Activated CD4-positive, alpha-beta T cell treated with anti-CD3 and anti-CD28 coated beads, Interleukin-2, amount 10 ng/mL, durations not matched to agents 7 days and 5 days (primary cell): ENCODE measurements at regions not wholly inside any gene's neighbourhood (a gene's known extent, or its start where the extent isn't known, plus 50 kb on each side); places are given as distances from the start of the nearest gene placed in this dataset.

Experiments used
- CTCF ChIA-PET: fragments of 350-600 bp; sonication (Branson Sonifier 250); formaldehyde crosslinking; loops from one replicate; lab custom pipeline; 2021; ENCODE audit warnings: antibody characterized with exemption; lab: Charles Lee
- POLR2A ChIA-PET: fragments of 350-600 bp; sonication (Branson Sonifier 250); formaldehyde crosslinking; loops from one replicate; lab custom pipeline; 2021; ENCODE audit warnings: antibody characterized with exemption; lab: Charles Lee
- DNase-seq: peaks from one replicate; pipeline ENCODE4 v3.0.0-alpha.2; 2020
- H3K27ac Mint-ChIP-seq: one replicate; pipeline ENCODE4 v1.8.0; 2021; ENCODE audit warnings: mild to moderate bottlenecking, moderate library complexity, mixed read lengths
- H3K27me3 Mint-ChIP-seq: one replicate; pipeline ENCODE4 v1.8.0; 2021; ENCODE audit warnings: mixed read lengths
- H3K36me3 Mint-ChIP-seq: one replicate; pipeline ENCODE4 v1.8.0; 2021; ENCODE audit warnings: low read depth, mixed read lengths
- H3K4me1 Mint-ChIP-seq: one replicate; pipeline ENCODE4 v1.8.0; 2021; ENCODE audit warnings: mixed read lengths
- H3K4me3 Mint-ChIP-seq: one replicate; pipeline ENCODE4 v1.8.0; 2021; ENCODE audit warnings: mild to moderate bottlenecking, moderate library complexity, mixed read lengths
- H3K9me3 Mint-ChIP-seq: one replicate; pipeline ENCODE4 v1.8.0; 2021; ENCODE audit warnings: mixed read lengths

DNA sequence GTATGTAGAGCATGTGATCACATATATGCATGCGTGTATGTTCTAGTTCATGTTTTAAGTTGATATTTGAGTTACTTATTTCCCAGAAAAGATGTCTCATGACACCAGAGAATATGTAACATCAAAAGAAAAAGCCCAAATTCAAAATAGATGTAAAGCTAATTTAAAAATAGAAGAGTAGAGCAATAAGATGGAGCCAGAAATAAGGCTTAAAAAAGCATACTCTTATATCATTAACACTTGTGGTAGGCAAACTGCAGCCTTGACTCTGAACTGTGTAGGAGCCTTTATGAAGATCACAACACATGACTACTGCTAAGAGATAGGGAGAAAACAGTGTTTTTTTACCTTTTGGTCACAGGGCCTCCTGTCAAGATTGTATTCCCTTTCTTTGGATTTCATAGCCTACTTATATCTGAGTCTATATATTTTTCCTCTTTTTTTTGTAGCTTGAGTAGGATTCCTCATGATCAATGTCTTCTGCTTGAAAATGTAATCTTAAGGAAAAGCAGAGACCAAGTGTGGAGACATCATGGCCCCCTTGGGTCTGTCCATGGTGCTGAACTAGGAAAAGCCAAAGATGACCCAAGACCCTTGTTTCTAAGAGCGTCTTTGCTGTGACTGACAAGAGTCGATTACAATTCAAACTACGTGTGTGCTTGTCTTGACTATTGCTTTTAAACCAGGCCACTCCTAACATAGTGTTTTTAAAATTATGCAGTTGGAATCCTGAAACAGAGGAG is 390.4 kb downstream of the SHISA9 start:
- Mint-ChIP-seq H3K27me3 (no peaks in the 10 kb centered on the region), H3K27ac (no peak overlapping the region), H3K36me3 (no peaks in the 10 kb centered on the region), H3K4me1 (no peaks in the 10 kb centered on the region), H3K4me3 (no peak overlapping the region), H3K9me3 (no peaks in the 10 kb centered on the region)
- POLR2A ChIA-PET, result no interaction called here
- CTCF ChIA-PET, result no interaction called here
- no peak for DNase-seq

DNA sequence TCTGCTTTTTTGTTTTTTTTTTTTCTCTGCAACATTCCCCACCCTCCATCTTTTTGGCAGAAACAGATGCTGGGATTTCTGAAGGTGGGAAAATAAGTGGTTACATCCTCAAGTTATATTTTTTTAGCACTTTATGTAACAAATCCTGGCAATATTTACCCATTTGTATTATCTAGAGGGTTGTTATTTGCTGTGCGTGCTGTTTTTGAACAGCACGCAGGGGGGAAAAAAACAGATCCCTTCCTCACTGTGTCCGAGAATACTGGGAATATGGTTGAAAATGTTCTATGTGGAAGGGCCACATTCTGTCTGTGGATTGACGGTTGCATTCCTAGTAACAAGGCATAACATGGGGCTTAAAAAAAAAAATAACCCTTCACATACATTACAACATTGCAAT is 394.8 kb downstream of the SHISA9 start:
- Mint-ChIP-seq H3K27ac (no peak overlapping the region), H3K36me3 (no peaks in the 10 kb centered on the region), H3K27me3 (no peaks in the 10 kb centered on the region), H3K9me3 (no peaks in the 10 kb centered on the region), H3K4me1 (no peaks in the 10 kb centered on the region), H3K4me3 (no peak overlapping the region)
- ChIA-PET POLR2A (interaction anchor here (0.7 kb wide), 1 partner anchor 522 kb away, joined by 12 read pairs; no protein-coding TSS in a partner anchor), CTCF (no interaction called here)
- no peak for DNase-seq

DNA sequence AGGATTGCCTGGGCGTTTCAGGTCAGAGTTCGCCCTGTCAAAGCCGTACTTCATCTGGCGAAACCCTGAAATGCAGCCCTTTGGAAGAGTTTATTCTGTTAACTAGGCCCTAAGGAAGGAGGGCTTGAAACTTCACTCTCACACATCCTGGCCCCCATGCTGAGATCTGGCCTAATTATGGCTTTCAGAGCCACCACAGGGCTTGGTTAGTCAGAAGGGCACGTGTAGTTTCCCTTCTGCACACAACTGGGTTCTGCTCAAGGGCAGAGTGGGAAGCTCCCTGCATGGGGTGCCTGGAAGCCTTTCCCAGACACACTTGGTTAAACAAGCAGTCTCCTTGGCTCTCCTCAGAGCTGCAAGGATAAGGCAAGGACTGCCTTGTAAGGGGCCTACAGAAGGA is 397.3 kb downstream of the SHISA9 start:
- H3K36me3 Mint-ChIP-seq, result no peaks in the 10 kb centered on the region
- ChIA-PET CTCF (interaction anchor here (0.9 kb wide), 1 partner anchor 18 kb away, joined by 3 read pairs; no protein-coding TSS in a partner anchor), POLR2A (no interaction called here)
- H3K4me1 Mint-ChIP-seq, result no peaks in the 10 kb centered on the region
- no peak for DNase-seq
- H3K9me3 Mint-ChIP-seq, result no peaks in the 10 kb centered on the region
- no peak overlapping the region for H3K4me3 Mint-ChIP-seq
- no peaks in the 10 kb centered on the region for H3K27me3 Mint-ChIP-seq
- no peak overlapping the region for H3K27ac Mint-ChIP-seq

DNA sequence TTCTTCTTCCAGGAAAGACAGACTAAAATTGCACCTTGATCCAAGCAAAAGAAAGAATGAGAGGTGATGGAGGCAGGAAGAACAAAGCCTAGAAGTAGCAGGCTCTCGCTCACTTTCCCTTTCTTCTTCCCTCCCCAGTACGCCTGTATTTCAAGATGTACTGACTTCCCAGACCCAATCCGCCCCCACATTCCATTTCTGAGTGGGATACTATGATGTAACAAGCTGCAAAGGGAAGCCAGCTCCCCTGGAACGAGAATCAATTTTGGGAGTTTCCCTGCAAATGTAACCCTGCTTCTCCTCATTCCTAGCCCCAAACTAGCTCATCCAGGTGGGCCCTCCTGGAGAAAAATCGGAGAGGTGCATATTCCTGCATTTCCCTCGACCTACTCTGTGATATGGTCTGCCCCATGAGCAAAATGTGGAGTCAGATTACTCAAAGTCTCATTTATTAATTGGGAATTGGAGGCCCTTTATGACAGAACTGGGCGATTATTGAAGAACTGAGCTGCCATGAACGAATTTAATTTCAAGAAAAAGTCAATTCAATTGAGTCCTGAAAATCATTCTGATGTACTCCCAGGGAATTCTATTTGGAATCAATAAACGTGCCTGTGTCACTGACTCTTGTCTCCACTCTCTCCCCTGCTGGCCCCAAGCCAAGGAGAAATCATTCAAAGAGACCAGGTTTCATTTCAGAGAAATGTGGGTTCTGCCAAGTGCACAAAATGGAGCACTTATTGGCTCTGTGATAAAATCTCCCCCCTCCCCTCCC is 398.9 kb downstream of the SHISA9 start:
- H3K4me1 Mint-ChIP-seq, result no peaks in the 10 kb centered on the region
- no peak for DNase-seq
- no peaks in the 10 kb centered on the region for H3K9me3 Mint-ChIP-seq
- H3K36me3 Mint-ChIP-seq, result no peaks in the 10 kb centered on the region
- ChIA-PET POLR2A (no interaction called here), CTCF (no interaction called here)
- no peak overlapping the region for H3K27ac Mint-ChIP-seq
- no peaks in the 10 kb centered on the region for H3K27me3 Mint-ChIP-seq
- no peak overlapping the region for H3K4me3 Mint-ChIP-seq

DNA sequence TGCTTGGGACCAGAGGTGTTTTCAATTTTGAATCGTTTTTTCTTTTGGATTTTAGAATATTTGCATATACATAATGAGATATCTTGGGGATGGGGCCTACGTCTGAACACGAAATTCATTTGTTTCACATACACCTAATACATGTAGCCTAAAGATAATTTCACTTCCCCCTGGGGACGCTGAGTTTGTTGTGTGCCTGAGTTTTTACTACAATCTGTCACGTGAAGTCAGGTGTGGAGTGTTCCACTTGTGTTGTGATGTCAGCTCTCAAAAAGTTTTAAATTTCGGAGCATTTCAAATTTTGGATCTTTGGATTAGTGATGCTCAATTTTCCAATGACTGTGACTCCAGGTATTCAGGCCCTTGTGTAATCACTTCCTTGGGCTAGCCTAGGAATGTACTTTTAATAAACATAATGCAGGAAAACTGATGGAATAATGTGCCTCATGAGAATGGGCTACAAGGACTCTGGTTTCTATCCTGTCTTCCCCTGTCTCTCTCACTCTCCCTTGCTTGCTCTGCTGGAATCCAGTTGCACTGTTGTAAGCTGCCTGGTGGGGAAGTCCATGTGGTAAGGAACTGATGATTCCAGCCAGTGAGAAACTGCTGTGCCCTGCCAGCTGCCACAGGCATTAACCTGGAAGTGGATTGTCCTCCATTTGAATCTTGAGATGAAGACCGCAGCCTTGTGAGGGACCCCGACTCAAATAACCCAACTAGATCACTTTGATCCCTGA is 403.8 kb downstream of the SHISA9 start:
- no peaks in the 10 kb centered on the region for H3K9me3 Mint-ChIP-seq
- H3K27me3 Mint-ChIP-seq, result no peaks in the 10 kb centered on the region
- H3K36me3 Mint-ChIP-seq, result no peaks in the 10 kb centered on the region
- H3K27ac Mint-ChIP-seq, result no peak overlapping the region
- CTCF ChIA-PET, result no interaction called here
- POLR2A ChIA-PET, result no interaction called here
- H3K4me3 Mint-ChIP-seq, result no peak overlapping the region
- no peaks in the 10 kb centered on the region for H3K4me1 Mint-ChIP-seq
- no peak for DNase-seq

DNA sequence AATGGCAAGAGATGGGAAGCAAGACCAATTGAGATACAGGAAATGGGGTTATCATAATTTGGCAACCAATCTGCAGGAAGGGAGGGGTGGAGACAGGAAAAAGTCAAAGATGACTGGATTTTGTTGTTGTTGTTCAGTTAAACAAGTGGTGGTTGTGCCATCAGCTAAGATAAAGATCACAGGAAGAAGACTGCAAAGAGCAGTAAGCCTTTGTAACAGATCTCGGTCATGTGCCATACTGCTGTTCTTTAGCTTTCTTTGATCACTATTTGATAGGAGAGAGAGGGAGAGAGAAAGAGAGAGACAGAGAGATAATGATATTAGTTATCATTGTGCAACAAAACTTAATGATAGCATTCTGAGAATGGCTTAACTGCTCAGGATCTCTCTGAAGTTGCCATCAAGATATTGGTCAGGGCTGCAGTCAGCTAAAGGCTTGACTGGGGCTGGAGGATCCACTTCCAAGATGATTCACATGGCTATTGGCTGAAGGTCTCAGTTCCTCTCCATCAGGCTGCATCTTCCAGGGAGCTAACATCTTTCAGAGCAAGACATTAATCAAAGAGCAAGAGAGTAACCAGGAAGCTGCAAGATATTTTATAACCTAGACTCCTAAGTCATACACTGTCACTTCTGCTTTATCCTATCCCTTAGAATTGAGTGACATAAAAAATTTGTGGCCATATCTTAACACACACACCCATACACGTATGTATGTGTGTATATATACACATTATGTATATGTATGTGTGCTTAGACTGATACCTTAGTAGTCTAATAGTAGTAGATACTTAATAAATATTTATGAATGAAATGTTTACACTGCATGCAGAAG is 405.0 kb downstream of the SHISA9 start:
- no peaks in the 10 kb centered on the region for H3K9me3 Mint-ChIP-seq
- no peak overlapping the region for H3K4me3 Mint-ChIP-seq
- no peak overlapping the region for H3K27ac Mint-ChIP-seq
- ChIA-PET POLR2A (no interaction called here), CTCF (no interaction called here)
- no peak for DNase-seq
- no peaks in the 10 kb centered on the region for H3K36me3 Mint-ChIP-seq
- H3K4me1 Mint-ChIP-seq, result no peaks in the 10 kb centered on the region
- no peaks in the 10 kb centered on the region for H3K27me3 Mint-ChIP-seq

DNA sequence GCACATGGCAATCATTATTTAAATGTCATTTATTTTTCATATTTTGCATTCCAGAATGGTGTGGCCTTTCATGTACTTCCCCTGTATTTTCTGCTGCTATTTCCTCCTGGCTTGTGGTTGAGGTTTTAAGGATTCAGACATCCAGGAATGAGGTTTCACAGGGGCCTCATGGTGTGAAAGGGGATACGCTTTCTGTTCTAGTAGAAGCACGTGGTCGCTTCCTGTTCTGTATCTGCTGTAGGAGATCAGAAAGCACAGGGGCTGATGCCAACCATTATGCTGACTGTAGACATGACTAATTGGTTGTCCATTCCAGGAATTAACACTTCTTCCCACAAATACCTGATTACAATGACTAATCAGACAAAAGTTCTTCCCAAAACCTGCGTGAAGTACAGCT is 405.9 kb downstream of the SHISA9 start:
- no peaks in the 10 kb centered on the region for H3K4me1 Mint-ChIP-seq
- ChIA-PET POLR2A (no interaction called here), CTCF (no interaction called here)
- no peaks in the 10 kb centered on the region for H3K9me3 Mint-ChIP-seq
- no peak overlapping the region for H3K27ac Mint-ChIP-seq
- H3K4me3 Mint-ChIP-seq, result no peak overlapping the region
- no peak for DNase-seq
- H3K27me3 Mint-ChIP-seq, result no peaks in the 10 kb centered on the region
- H3K36me3 Mint-ChIP-seq, result no peaks in the 10 kb centered on the region

DNA sequence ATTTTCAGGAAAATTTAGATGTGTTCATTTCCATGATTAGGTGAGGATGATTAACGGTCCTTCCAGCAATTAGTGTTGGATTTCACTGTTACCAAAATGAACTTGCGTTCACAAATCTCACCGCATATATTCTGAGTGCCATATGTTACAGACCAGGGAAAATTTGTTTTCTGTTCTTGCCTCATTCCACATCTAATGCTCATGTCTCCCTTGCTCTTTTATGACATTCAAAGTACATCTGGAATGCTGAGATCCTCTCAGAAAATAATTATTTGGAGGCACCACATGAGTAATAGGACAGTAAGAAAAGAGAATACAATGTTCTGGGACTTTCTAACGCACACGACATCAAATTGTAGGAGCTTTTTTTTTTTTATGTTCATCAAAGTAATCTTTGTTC is 406.5 kb downstream of the SHISA9 start:
- ChIA-PET POLR2A (no interaction called here), CTCF (no interaction called here)
- Mint-ChIP-seq H3K9me3 (no peaks in the 10 kb centered on the region), H3K4me3 (no peak overlapping the region), H3K27me3 (no peaks in the 10 kb centered on the region), H3K4me1 (no peaks in the 10 kb centered on the region), H3K36me3 (no peaks in the 10 kb centered on the region), H3K27ac (no peak overlapping the region)
- DNase-seq, result no peak

DNA sequence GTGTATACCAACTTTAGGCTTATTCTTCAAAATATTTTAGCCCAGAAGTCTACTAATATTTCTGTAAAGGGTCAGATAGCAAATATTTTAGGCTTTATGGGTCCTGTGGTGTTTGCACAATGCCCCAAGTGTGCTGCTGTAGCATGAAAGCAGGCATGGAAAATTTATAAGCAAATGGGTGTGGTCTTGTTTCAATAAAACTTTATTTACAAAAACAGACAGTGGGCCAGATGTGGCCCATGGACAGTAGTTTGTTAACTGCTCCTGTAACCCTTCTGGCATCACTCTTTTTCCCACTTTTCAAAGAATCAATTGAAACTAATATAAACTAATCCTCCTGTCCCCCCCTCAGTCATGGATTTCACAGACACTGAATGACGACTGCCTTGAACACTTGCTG is 410.7 kb downstream of the SHISA9 start:
- Mint-ChIP-seq H3K36me3 (no peaks in the 10 kb centered on the region), H3K27me3 (no peaks in the 10 kb centered on the region), H3K4me1 (no peaks in the 10 kb centered on the region), H3K27ac (no peak overlapping the region), H3K4me3 (no peak overlapping the region), H3K9me3 (no peaks in the 10 kb centered on the region)
- CTCF ChIA-PET, result no interaction called here
- POLR2A ChIA-PET, result no interaction called here
- DNase-seq, result no peak

DNA sequence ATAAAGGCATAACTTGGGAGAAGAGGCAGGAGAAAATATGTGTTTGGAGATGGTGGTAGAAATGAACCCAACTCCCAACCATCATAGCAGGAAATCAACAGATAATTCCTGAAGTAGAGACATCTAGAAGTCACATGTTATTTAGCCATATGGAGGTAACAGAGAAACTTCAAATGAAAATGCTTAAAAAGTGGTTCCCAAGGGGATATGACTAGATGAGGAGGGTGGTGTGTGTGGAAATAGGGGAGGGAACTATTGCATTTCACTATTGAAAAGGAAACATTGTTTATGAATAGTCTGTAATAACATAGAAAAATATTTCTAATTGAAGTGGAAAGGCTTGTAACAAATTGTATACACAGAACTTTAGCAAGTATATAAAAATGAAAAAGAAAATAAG is 412.0 kb downstream of the SHISA9 start:
- ChIA-PET CTCF (no interaction called here), POLR2A (no interaction called here)
- Mint-ChIP-seq H3K36me3 (no peaks in the 10 kb centered on the region), H3K9me3 (no peaks in the 10 kb centered on the region), H3K27me3 (no peaks in the 10 kb centered on the region), H3K4me1 (no peaks in the 10 kb centered on the region), H3K27ac (no peak overlapping the region), H3K4me3 (no peak overlapping the region)
- DNase-seq, result no peak

DNA sequence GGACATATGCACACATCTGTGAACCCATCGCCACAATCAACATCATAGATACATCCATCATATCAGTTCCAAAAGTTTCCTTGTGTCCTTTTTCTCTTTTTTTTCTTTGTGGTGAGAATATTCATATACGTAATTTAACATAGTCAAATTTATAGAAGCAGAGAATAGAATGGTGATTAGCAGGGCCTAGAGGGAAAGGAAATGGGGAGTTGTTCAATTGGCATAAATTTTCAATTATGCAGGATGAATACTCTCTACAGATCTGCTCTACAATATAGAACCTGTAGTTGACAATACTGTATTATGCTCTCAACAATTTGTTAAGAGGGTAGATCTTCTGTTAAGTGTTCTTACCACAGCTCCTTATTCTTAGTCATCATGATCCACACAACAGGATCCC is 413.2 kb downstream of the SHISA9 start:
- H3K27me3 Mint-ChIP-seq, result no peaks in the 10 kb centered on the region
- no peak for DNase-seq
- POLR2A ChIA-PET, result no interaction called here
- no peak overlapping the region for H3K4me3 Mint-ChIP-seq
- CTCF ChIA-PET, result no interaction called here
- no peak overlapping the region for H3K27ac Mint-ChIP-seq
- no peaks in the 10 kb centered on the region for H3K36me3 Mint-ChIP-seq
- H3K9me3 Mint-ChIP-seq, result no peaks in the 10 kb centered on the region
- H3K4me1 Mint-ChIP-seq, result no peaks in the 10 kb centered on the region

DNA sequence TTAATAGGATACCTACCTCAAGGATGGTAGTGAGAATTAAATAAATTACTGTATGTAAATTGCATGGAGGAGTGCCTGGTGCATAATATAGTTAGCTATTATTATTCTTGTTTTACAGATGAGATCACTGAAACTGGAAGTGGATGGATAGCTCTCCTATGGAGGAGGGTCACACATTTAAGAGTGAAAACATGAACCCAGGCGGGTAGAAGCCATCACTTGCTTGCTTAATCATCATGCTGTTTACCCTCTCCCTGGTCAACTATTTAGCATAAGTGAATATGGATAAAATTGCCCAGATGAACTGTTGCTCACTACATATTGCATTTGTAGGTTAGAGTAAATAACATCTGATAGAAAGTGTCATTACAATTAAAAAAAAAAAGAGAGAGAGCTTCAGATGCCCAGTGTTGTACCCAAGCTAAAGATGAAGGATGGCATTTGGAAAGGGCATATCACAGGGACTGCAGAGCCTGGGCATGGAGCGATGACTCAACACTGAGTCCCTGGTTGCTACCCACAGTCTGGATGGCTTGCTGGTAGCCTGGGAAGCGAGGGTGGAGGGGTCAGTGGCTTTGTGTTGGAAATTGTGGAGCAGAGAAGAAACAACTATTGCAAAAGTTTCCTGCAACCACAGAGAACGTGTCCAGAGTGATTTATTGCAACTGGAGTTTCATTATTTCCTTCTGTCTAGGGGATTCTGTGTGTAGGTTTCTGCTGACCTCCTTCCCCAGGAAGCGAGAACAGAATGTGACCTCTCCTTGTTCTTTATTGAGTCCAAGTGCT is 414.4 kb downstream of the SHISA9 start:
- Mint-ChIP-seq H3K36me3 (no peaks in the 10 kb centered on the region), H3K27ac (no peak overlapping the region), H3K4me3 (no peak overlapping the region), H3K9me3 (no peaks in the 10 kb centered on the region), H3K27me3 (no peaks in the 10 kb centered on the region), H3K4me1 (no peaks in the 10 kb centered on the region)
- no peak for DNase-seq
- ChIA-PET CTCF (no interaction called here), POLR2A (no interaction called here)
